ENCODE measurements at regions not wholly inside any gene's neighbourhood (a gene's known extent, or its start where the extent isn't known, plus 50 kb on each side); places are given as distances from the start of the nearest gene placed in this dataset.

GRCh38 chr4:55749666-55750065 is 69.9 kb upstream of the EXOC1L start:
- no peaks in the 10 kb centered on the region for H3K36me3 ChIP-seq (ENCODE audit: control insufficient read depth in 2 of 2, insufficient read depth in 1 of 2, low read length in 2 of 2)
- ChIA-PET CTCF (no interaction called here), POLR2A (no interaction called here)
- TF ChIP-seq ZNF521 (tag by site-specific recombination; IDR thresholded peaks at IDR 0.05): no peak
- no peak for TF ChIP-seq ZSCAN5A (tag by site-specific recombination; IDR thresholded peaks at IDR 0.05)
- TF ChIP-seq HOXA7 (CRISPR knock-in tag; IDR thresholded peaks at IDR 0.05; ENCODE audit: borderline replicate concordance): no peak
- TF ChIP-seq ZBTB11 (tag by site-specific recombination; conservative IDR thresholded peaks at IDR 0.05; ENCODE audit: low read depth): no peak
- TF ChIP-seq ZFP3 (tag by site-specific recombination; IDR thresholded peaks at IDR 0.05; ENCODE audit: low read depth): no peak
- TF ChIP-seq ZNF555 (tag by site-specific recombination; conservative IDR thresholded peaks at IDR 0.05): no peak
- TF ChIP-seq ZNF639 (tag by site-specific recombination; IDR thresholded peaks at IDR 0.05): no peak
- no peak for TF ChIP-seq ZSCAN23 (tag by site-specific recombination; IDR thresholded peaks at IDR 0.05)
- no peak for TF ChIP-seq ZNF707 (tag by site-specific recombination; IDR thresholded peaks at IDR 0.05)
- TF ChIP-seq ZEB2 (tag by site-specific recombination; IDR thresholded peaks at IDR 0.05): no peak
- no peak for TF ChIP-seq REPIN1 (tag by site-specific recombination; IDR thresholded peaks at IDR 0.05; ENCODE audit: low read depth)
- H3K4me1 ChIP-seq (ENCODE audit: control insufficient read depth, insufficient read depth, low read length): no peaks in the 10 kb centered on the region
- no peak overlapping the region for H3K27ac ChIP-seq (ENCODE audit: extremely low read depth, low read depth, low read length)
- no peak overlapping the region for H3K4me3 ChIP-seq (ENCODE audit: low read depth, low read length)
- no peaks in the 10 kb centered on the region for H3K9me3 ChIP-seq (ENCODE audit: control insufficient read depth, insufficient read depth, low read depth, low read length)

- Histone ChIP-seq H3K4me3 (ENCODE audit: low read depth, low read length) (no peak overlapping the region), H3K27ac (ENCODE audit: extremely low read depth, low read depth, low read length) (no peak overlapping the region), H3K36me3 (ENCODE audit: control insufficient read depth in 2 of 2, insufficient read depth in 1 of 2, low read length in 2 of 2) (no peaks in the 10 kb centered on the region), H3K4me1 (ENCODE audit: control insufficient read depth, insufficient read depth, low read length) (no peaks in the 10 kb centered on the region), H3K9me3 (ENCODE audit: control insufficient read depth, insufficient read depth, low read depth, low read length) (no peaks in the 10 kb centered on the region)
- ChIA-PET POLR2A (no interaction called here), CTCF (no interaction called here)
- TF ChIP-seq BCL6B (tag by site-specific recombination; IDR thresholded peaks at IDR 0.05): no peak
- TF ChIP-seq ZNF121 (tag by site-specific recombination; IDR thresholded peaks at IDR 0.05): no peak
- no peak for TF ChIP-seq ZNF670 (tag by site-specific recombination; IDR thresholded peaks at IDR 0.05; ENCODE audit: low read depth)
- TF ChIP-seq ZNF837 (tag by site-specific recombination; IDR thresholded peaks at IDR 0.05): no peak
- TF ChIP-seq ZNF132 (tag by site-specific recombination; IDR thresholded peaks at IDR 0.05; ENCODE audit: borderline replicate concordance): no peak
- TF ChIP-seq OVOL3 (tag by site-specific recombination; IDR thresholded peaks at IDR 0.05): no peak
- no peak for TF ChIP-seq ZNF544 (tag by site-specific recombination; IDR thresholded peaks at IDR 0.05)
- no peak for TF ChIP-seq ZNF394 (tag by site-specific recombination; IDR thresholded peaks at IDR 0.05; ENCODE audit: borderline replicate concordance)
- no peak for TF ChIP-seq ZNF580 (tag by site-specific recombination; IDR thresholded peaks at IDR 0.05)
Observed at GRCh38 chr4:55752810-55753209, 66.8 kb upstream of the EXOC1L start.
